UCSD-AML1 (cell line): ENCODE measurements at regions not wholly inside any gene's neighbourhood (a gene's known extent, or its start where the extent isn't known, plus 50 kb on each side); places are given as distances from the start of the nearest gene placed in this dataset.
"Not testable (repeated sequence)": the region's sequence is repeated elsewhere in the genome, so short reads cannot be mapped to it uniquely, and the experiment has no call there.

ENCODE experiments used
- DNase-seq: peaks from one replicate; lab custom pipeline; 2025; ENCODE audit not compliant: unreplicated experiment; lab: John Stamatoyannopoulos, UW

GRCh38 chr3:56957522-56957921, 102.9 kb upstream of the SPATA12 start:
- DNase-seq, result no peak

GRCh38 chr3:56956906-56957305, 103.6 kb upstream of the SPATA12 start:
- no peak for DNase-seq

- DNase-seq, result no peak
These were observed 104.9 kb upstream of the SPATA12 start for GRCh38 chr3:56955492-56956111.

GRCh38 chr3:56954125-56954524, 106.3 kb upstream of the SPATA12 start:
- no peak for DNase-seq

GRCh38 chr3:56952846-56953245, 107.6 kb upstream of the SPATA12 start:
- DNase-seq, result no peak

- DNase-seq, result no peak
These were observed 108.4 kb upstream of the SPATA12 start for GRCh38 chr3:56952061-56952460.

- no peak for DNase-seq
These were observed 109.1 kb upstream of the SPATA12 start for GRCh38 chr3:56951366-56951765.

- not testable (repeated sequence) for DNase-seq
These were observed 115.1 kb upstream of the SPATA12 start for GRCh38 chr3:56945378-56945777.

- DNase-seq, result no peak
These were observed 117.9 kb upstream of the SPATA12 start for GRCh38 chr3:56942523-56942922.

- no peak for DNase-seq
These were observed 119.5 kb upstream of the SPATA12 start for GRCh38 chr3:56940976-56941375.

- no peak for DNase-seq
These were observed 120.1 kb upstream of the SPATA12 start for GRCh38 chr3:56940321-56940720.

- no peak for DNase-seq
These were observed 120.6 kb upstream of the SPATA12 start for GRCh38 chr3:56939834-56940233.

- no peak for DNase-seq
These were observed 121.9 kb upstream of the SPATA12 start for GRCh38 chr3:56938530-56938929.

- DNase-seq, result no peak
These were observed 122.9 kb upstream of the SPATA12 start for GRCh38 chr3:56937580-56937979.

GRCh38 chr3:56935811-56936210, 124.7 kb upstream of the SPATA12 start:
- DNase-seq, result no peak

- not testable (repeated sequence) for DNase-seq
These were observed 126.0 kb upstream of the SPATA12 start for GRCh38 chr3:56934481-56934880.

- no peak for DNase-seq
These were observed 126.7 kb upstream of the SPATA12 start for GRCh38 chr3:56933803-56934202.

- no peak for DNase-seq
These were observed 127.6 kb upstream of the SPATA12 start for GRCh38 chr3:56932866-56933265.

GRCh38 chr3:56931836-56932235, 128.6 kb upstream of the SPATA12 start:
- no peak for DNase-seq

- no peak for DNase-seq
These were observed 129.0 kb upstream of the ARHGEF3 start for GRCh38 chr3:56930706-56931105.

- DNase-seq, result no peak
These were observed 128.3 kb upstream of the ARHGEF3 start for GRCh38 chr3:56929809-56930615.

- no peak for DNase-seq
These were observed 126.8 kb upstream of the ARHGEF3 start for GRCh38 chr3:56928379-56929068.
